ENCODE measurements at regions not wholly inside any gene's neighbourhood (a gene's known extent, or its start where the extent isn't known, plus 50 kb on each side); places are given as distances from the start of the nearest gene placed in this dataset. TPM values are rescaled to one million over a fixed set of nuclear protein-coding genes. Genes with fewer than 3 reads are reported as not detected.

Small RNA genes lying in the stretch of these regions (microRNA-seq; reads per million reads assigned to microRNA genes)
- gene MIR3156-3 (ENCODE audit: borderline number of aligned reads, borderline replicate concordance): not detected

All from PC-9 (cell line).